PFSK-1 (cell line): ENCODE measurements at regions not wholly inside any gene's neighbourhood (a gene's known extent, or its start where the extent isn't known, plus 50 kb on each side); places are given as distances from the start of the nearest gene placed in this dataset.

ENCODE experiments used
- FOXP2 ChIP-seq: optimal IDR thresholded peaks from 2 replicates; pipeline ENCODE3; 2011; ENCODE audit warnings: borderline replicate concordance, control low read depth, inconsistent platforms; ENCODE audit not compliant: insufficient read depth; ENCODE audit errors: extremely low read length, extremely low read depth
- POLR2AphosphoS5 ChIP-seq: IDR thresholded peaks from 2 replicates; pipeline ENCODE4 v1.6.1; 2012; ENCODE audit warnings: low read depth, mild to moderate bottlenecking, control low read depth, low read length, moderate library complexity
- REST ChIP-seq, 2 experiments: IDR thresholded peaks; 2 replicates each; pipeline versions ENCODE4 v1.6.1 to v1.8.0; 2011 to 2012; ENCODE audit warnings: low read depth in 2 of 2, low read length in 2 of 2, control low read depth in 1 of 2, inconsistent platforms in 1 of 2, mild to moderate bottlenecking in 1 of 2, moderate library complexity in 1 of 2; ENCODE audit not compliant: insufficient read depth in 1 of 2
- SIN3A ChIP-seq: IDR thresholded peaks from 2 replicates; pipeline ENCODE4 v1.6.1; 2012; ENCODE audit warnings: mild to moderate bottlenecking, low read length, moderate library complexity, borderline replicate concordance; ENCODE audit not compliant: insufficient read depth
- TAF1 ChIP-seq: IDR thresholded peaks from 2 replicates; pipeline ENCODE4 v1.6.1; 2012; ENCODE audit warnings: low read length, control low read depth, borderline replicate concordance; ENCODE audit not compliant: insufficient read depth

GRCh38 chr12:22759769-22760674 lies 135.1 kb downstream of the ETNK1 start:
- no peak for TF ChIP-seq TAF1

GRCh38 chr12:22765421-22766130 lies 140.6 kb downstream of the ETNK1 start:
- TF ChIP-seq TAF1 (no peak), SIN3A (no peak), POLR2AphosphoS5 (no peak), FOXP2 (no peak), REST (IDR thresholded peaks at IDR 0.05; ENCODE audit: insufficient read depth in 1 of 2, low read depth in 2 of 2, low read length in 2 of 2) (no peak)

GRCh38 chr12:22766911-22767420 lies 142.0 kb downstream of the ETNK1 start:
- TF ChIP-seq REST (IDR thresholded peaks at IDR 0.05; ENCODE audit: insufficient read depth in 1 of 2, low read depth in 2 of 2, low read length in 2 of 2), result no peak

- TF ChIP-seq TAF1 (no peak), REST (IDR thresholded peaks at IDR 0.05; ENCODE audit: insufficient read depth in 1 of 2, low read depth in 2 of 2, low read length in 2 of 2) (no peak), SIN3A (no peak), POLR2AphosphoS5 (no peak), FOXP2 (no peak)
These were observed 156.4 kb downstream of the ETNK1 start for GRCh38 chr12:22781339-22781738.

GRCh38 chr12:22787557-22787956 lies 162.6 kb downstream of the ETNK1 start:
- TF ChIP-seq TAF1, result no peak

- TF ChIP-seq REST (IDR thresholded peaks at IDR 0.05; ENCODE audit: insufficient read depth in 1 of 2, low read depth in 2 of 2, low read length in 2 of 2) (no peak), TAF1 (no peak), FOXP2 (no peak), SIN3A (no peak), POLR2AphosphoS5 (no peak)
These were observed 163.9 kb downstream of the ETNK1 start for GRCh38 chr12:22788913-22789312.
